Fibroblast of lung (primary cell): ENCODE measurements at regions not wholly inside any gene's neighbourhood (a gene's known extent, or its start where the extent isn't known, plus 50 kb on each side); places are given as distances from the start of the nearest gene placed in this dataset.

Experiments used
- DNase-seq, 2 donors: peaks; one replicate each; pipeline versions ENCODE4 v3.0.0 to v3.0.0-alpha.2; 2010; ENCODE audit warnings: low read depth in 2 of 2
- H2AFZ ChIP-seq: 2 replicates; pipeline ENCODE4 v1.5.1; 2012; ENCODE audit warnings: low read length, control low read depth, inconsistent platforms
- H3K27ac ChIP-seq: 2 replicates; pipeline ENCODE4 v1.5.1; 2011; ENCODE audit warnings: low read length, control low read depth; ENCODE audit not compliant: insufficient read depth
- H3K27me3 ChIP-seq: 2 replicates; pipeline ENCODE4 v1.5.1; 2011; ENCODE audit warnings: mild to moderate bottlenecking, low read length; ENCODE audit not compliant: control insufficient read depth, insufficient read depth
- H3K36me3 ChIP-seq: 2 replicates; pipeline ENCODE4 v1.5.1; 2011; ENCODE audit warnings: low read length; ENCODE audit not compliant: control insufficient read depth, insufficient read depth
- H3K4me1 ChIP-seq: 2 replicates; pipeline ENCODE4 v1.5.1; 2011; ENCODE audit warnings: low read length; ENCODE audit not compliant: control insufficient read depth, insufficient read depth; ENCODE audit errors: extremely low read depth
- H3K4me2 ChIP-seq: 2 replicates; pipeline ENCODE4 v1.5.1; 2011; ENCODE audit warnings: low read length, control low read depth; ENCODE audit not compliant: insufficient read depth; ENCODE audit errors: extremely low read depth
- H3K4me3 ChIP-seq, 4 experiments: fragments of 200-600 bp in 1 of 4; sonication (generic) in 1 of 4; replicated peaks in 1 of 4; 2 replicates each; pipeline ENCODE4 v1.5.1; 2011 to 2016; ENCODE audit warnings: low read length in 4 of 4, low read depth in 3 of 4, mild to moderate bottlenecking in 3 of 4, control low read depth in 2 of 4, inconsistent platforms in 1 of 4, mixed read lengths in 1 of 4; ENCODE audit not compliant: insufficient read depth in 1 of 4; ENCODE audit errors: control extremely low read depth in 1 of 4
- H3K79me2 ChIP-seq: 2 replicates; pipeline ENCODE4 v1.5.1; 2012; ENCODE audit warnings: mild to moderate bottlenecking, low read length, inconsistent platforms; ENCODE audit not compliant: control insufficient read depth, insufficient read depth
- H3K9ac ChIP-seq: 2 replicates; pipeline ENCODE4 v1.5.1; 2011; ENCODE audit warnings: mild to moderate bottlenecking, low read length, control low read depth; ENCODE audit not compliant: insufficient read depth
- H3K9me3 ChIP-seq: 2 replicates; pipeline ENCODE4 v1.5.1; 2012; ENCODE audit warnings: low read depth, low read length; ENCODE audit not compliant: control insufficient read depth, insufficient read depth
- H4K20me1 ChIP-seq: 2 replicates; pipeline ENCODE4 v1.5.1; 2011; ENCODE audit warnings: low read length; ENCODE audit not compliant: control insufficient read depth, insufficient read depth; ENCODE audit errors: extremely low read depth
- CTCF ChIP-seq, 2 donors: IDR thresholded peaks in 1 of 2; conservative IDR thresholded peaks in 1 of 2; 1 replicate in 1 of 2; 2 replicates in 1 of 2; pipeline ENCODE4 v1.5.1; 2011 to 2012; ENCODE audit warnings: low read length in 2 of 2, control low read depth in 1 of 2, inconsistent platforms in 1 of 2, low read depth in 1 of 2, mild to moderate bottlenecking in 1 of 2
- EZH2 ChIP-seq: IDR thresholded peaks from 2 replicates; pipeline ENCODE4 v1.5.1; 2012; ENCODE audit warnings: low read length, control low read depth, mild to moderate bottlenecking; ENCODE audit errors: missing control alignments

GRCh38 chr6:139533171-139533570 is 158.7 kb upstream of the CITED2 start:
- no peaks in the 10 kb centered on the region for H3K9me3 ChIP-seq
- H3K79me2 ChIP-seq: no peaks in the 10 kb centered on the region
- no peak for DNase-seq
- H4K20me1 ChIP-seq: no peaks in the 10 kb centered on the region
- H3K9ac ChIP-seq: no peak overlapping the region
- TF ChIP-seq CTCF (conservative IDR thresholded peaks at IDR 0.05 in 1 of 2, IDR thresholded peaks at IDR 0.05 in 1 of 2; ENCODE audit: low read depth in 1 of 2, low read length in 2 of 2) (no peak), EZH2 (no peak)
- peak overlapping the region; percentile 35 for H3K27ac ChIP-seq
- H3K36me3 ChIP-seq: no peaks in the 10 kb centered on the region
- H3K4me2 ChIP-seq: no peak overlapping the region
- H3K27me3 ChIP-seq: no peaks in the 10 kb centered on the region
- peaks cover 6% of the 10 kb centered on the region for H3K4me1 ChIP-seq
- H3K4me3 ChIP-seq: no peak overlapping the region
- H2AFZ ChIP-seq: no peak overlapping the region

- Histone ChIP-seq H3K27me3 (no peaks in the 10 kb centered on the region), H3K9ac (no peak overlapping the region), H2AFZ (peak overlapping the region; percentile 3), H3K36me3 (no peaks in the 10 kb centered on the region), H3K4me2 (peak overlapping the region; percentile 27), H3K4me1 (peaks cover 6% of the 10 kb centered on the region), H3K9me3 (no peaks in the 10 kb centered on the region), H3K79me2 (no peaks in the 10 kb centered on the region), H3K27ac (no peak overlapping the region), H4K20me1 (no peaks in the 10 kb centered on the region), H3K4me3 (no peak overlapping the region)
- TF ChIP-seq EZH2: no peak
- TF ChIP-seq CTCF (conservative IDR thresholded peaks at IDR 0.05 in 1 of 2, IDR thresholded peaks at IDR 0.05 in 1 of 2; ENCODE audit: low read depth in 1 of 2, low read length in 2 of 2): no peak
- peak; percentile 54 to 74 for DNase-seq
Measured at GRCh38 chr6:139531148-139532115, 157.0 kb upstream of the CITED2 start.

- DNase-seq: no peak
- Histone ChIP-seq H3K4me2 (peak overlapping the region; percentile 27), H3K27ac (no peak overlapping the region)
Measured at GRCh38 chr6:139530561-139530960, 156.1 kb upstream of the CITED2 start.

More at GRCh38 chr6:139530561-139530960, 156.1 kb upstream of the CITED2 start:
- Histone ChIP-seq H3K4me3 (no peak overlapping the region), H3K9me3 (no peaks in the 10 kb centered on the region), H3K9ac (no peak overlapping the region), H3K36me3 (no peaks in the 10 kb centered on the region), H2AFZ (peak overlapping the region; percentile 3), H3K4me1 (peaks cover 6% of the 10 kb centered on the region), H3K79me2 (no peaks in the 10 kb centered on the region), H3K27me3 (no peaks in the 10 kb centered on the region), H4K20me1 (no peaks in the 10 kb centered on the region)
- TF ChIP-seq CTCF (conservative IDR thresholded peaks at IDR 0.05 in 1 of 2, IDR thresholded peaks at IDR 0.05 in 1 of 2; ENCODE audit: low read depth in 1 of 2, low read length in 2 of 2) (no peak), EZH2 (no peak)
